ENCODE measurements at regions not wholly inside any gene's neighbourhood (a gene's known extent, or its start where the extent isn't known, plus 50 kb on each side); places are given as distances from the start of the nearest gene placed in this dataset.

DNA sequence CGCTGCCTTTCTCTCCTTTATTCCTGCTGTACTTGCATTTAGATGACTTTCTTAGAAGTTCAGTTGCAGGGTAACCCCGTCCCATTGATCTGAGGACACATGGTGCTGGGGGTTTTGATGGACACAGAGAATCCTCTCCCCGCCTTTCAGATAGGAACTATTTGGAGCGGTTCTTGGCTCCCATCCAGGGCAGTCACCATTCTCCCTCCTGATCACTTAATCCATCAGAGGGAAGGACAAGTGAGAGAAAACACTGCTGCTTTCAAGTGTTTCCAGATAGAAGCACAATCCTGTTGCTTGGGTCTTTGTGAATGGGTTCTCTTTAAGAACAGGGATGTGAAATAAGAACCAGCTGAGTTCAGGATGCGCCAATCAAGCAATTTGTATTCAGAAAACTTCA lies 85.2 kb downstream of the IRX1 start:
- intact Hi-C loops (cut with DNase I), result no loop called here
- Histone ChIP-seq H3K9ac (ENCODE audit: low read depth in 2 of 2, low read length in 2 of 2) (no peak overlapping the region), H3K36me3 (no peaks in the 10 kb centered on the region), H3K9me3 (no peaks in the 10 kb centered on the region), H3K4me1 (no peaks in the 10 kb centered on the region), H3K27ac (no peak overlapping the region), H3K4me3 (no peak overlapping the region), H3K27me3 (no peaks in the 10 kb centered on the region)
- DNase-seq, result no peak
- no peak for TF ChIP-seq CTCF (IDR thresholded peaks at IDR 0.05)

- no peaks in the 10 kb centered on the region for H3K9me3 ChIP-seq
- no peak for DNase-seq
- H3K4me1 ChIP-seq, result no peaks in the 10 kb centered on the region
- no peak for TF ChIP-seq CTCF (IDR thresholded peaks at IDR 0.05)
- H3K9ac ChIP-seq (ENCODE audit: low read depth in 2 of 2, low read length in 2 of 2), result no peak overlapping the region
- H3K36me3 ChIP-seq, result no peaks in the 10 kb centered on the region
- intact Hi-C loops (cut with DNase I), result no loop called here
- no peaks in the 10 kb centered on the region for H3K27me3 ChIP-seq
- no peak overlapping the region for H3K4me3 ChIP-seq
- H3K27ac ChIP-seq, result no peak overlapping the region
These were observed 88.5 kb downstream of the IRX1 start for GRCh38 chr5:3684118-3684517.

GRCh38 chr5:3684771-3685354 lies 89.2 kb downstream of the IRX1 start:
- H3K27ac ChIP-seq, result no peak overlapping the region
- no peak for TF ChIP-seq CTCF (IDR thresholded peaks at IDR 0.05)
- no peaks in the 10 kb centered on the region for H3K36me3 ChIP-seq
- no peak for DNase-seq
- H3K9ac ChIP-seq (ENCODE audit: low read depth in 2 of 2, low read length in 2 of 2), result no peak overlapping the region
- no peaks in the 10 kb centered on the region for H3K4me1 ChIP-seq
- no peaks in the 10 kb centered on the region for H3K9me3 ChIP-seq
- no peaks in the 10 kb centered on the region for H3K27me3 ChIP-seq
- H3K4me3 ChIP-seq, result no peak overlapping the region
- intact Hi-C loops (cut with DNase I), result no loop called here

DNA sequence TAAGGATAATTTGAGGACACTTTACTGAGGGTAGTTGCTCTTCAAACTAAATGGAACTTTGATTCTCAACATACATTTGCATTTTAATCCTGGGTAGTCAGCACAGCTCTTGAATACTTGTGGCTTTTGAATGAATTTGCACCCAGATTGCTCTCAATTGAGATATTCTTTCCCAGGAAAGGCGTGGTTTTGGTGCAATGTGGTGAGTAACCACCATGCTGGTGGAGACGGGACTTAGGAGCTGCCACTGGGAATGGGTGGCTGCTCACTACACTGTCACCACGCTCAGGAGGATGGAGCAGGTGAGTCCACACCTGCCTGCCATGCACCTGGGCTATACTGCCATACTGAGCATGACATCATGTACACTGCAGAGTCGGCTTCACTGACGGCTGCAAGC lies 99.2 kb downstream of the IRX1 start:
- intact Hi-C loops (cut with DNase I), result no loop called here
- no peaks in the 10 kb centered on the region for H3K4me1 ChIP-seq
- no peaks in the 10 kb centered on the region for H3K9me3 ChIP-seq
- no peaks in the 10 kb centered on the region for H3K27me3 ChIP-seq
- H3K9ac ChIP-seq (ENCODE audit: low read depth in 2 of 2, low read length in 2 of 2), result no peak overlapping the region
- DNase-seq, result no peak
- no peak overlapping the region for H3K4me3 ChIP-seq
- no peaks in the 10 kb centered on the region for H3K36me3 ChIP-seq
- TF ChIP-seq CTCF (IDR thresholded peaks at IDR 0.05), result no peak
- H3K27ac ChIP-seq, result no peak overlapping the region

DNA sequence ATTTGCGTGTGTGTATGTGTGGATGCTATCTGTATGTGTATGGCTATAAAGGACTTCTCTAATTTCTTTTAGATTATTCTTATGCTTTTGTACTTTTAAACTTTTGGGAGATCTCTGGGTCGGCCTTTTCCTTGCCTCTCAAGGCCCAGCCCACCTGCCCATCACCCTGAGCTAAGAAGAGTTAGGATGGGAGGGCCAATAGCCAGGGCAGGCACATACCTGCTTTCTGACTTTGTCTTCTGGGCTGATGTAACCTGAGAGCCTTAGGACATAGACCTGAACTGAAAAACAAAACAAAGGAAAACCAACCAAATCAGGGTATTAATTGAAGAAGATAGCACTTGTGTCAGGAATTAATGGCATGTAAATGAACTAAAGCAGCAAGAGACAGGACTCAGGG lies 100.2 kb downstream of the IRX1 start:
- Histone ChIP-seq H3K27ac (no peak overlapping the region), H3K27me3 (no peaks in the 10 kb centered on the region), H3K4me3 (no peak overlapping the region), H3K36me3 (no peaks in the 10 kb centered on the region), H3K4me1 (no peaks in the 10 kb centered on the region), H3K9me3 (no peaks in the 10 kb centered on the region), H3K9ac (ENCODE audit: low read depth in 2 of 2, low read length in 2 of 2) (no peak overlapping the region)
- no peak for TF ChIP-seq CTCF (IDR thresholded peaks at IDR 0.05)
- DNase-seq, result no peak
- intact Hi-C loops (cut with DNase I), result no loop called here

All from colonic mucosa (tissue), 4 donors.